DND-41 (cell line): ENCODE measurements at regions not wholly inside any gene's neighbourhood (a gene's known extent, or its start where the extent isn't known, plus 50 kb on each side); places are given as distances from the start of the nearest gene placed in this dataset.

Experiments used
- ATAC-seq: fragments of 200-7000 bp; cut with Tn5 transposase; 3 replicates; pipeline ENCODE4 v1.9.1; 2021; ENCODE audit warnings: low read depth; ENCODE audit not compliant: insufficient read depth
- DNase-seq: peaks from one replicate; pipeline ENCODE4 v3.0.0-alpha.2; 2020
- H2AFZ ChIP-seq: 2 replicates; pipeline ENCODE4 v1.6.0; 2012; ENCODE audit warnings: low read depth, low read length
- H3K27ac ChIP-seq: 2 replicates; pipeline ENCODE4 v1.5.1; 2012; ENCODE audit warnings: low read length, inconsistent platforms
- H3K27me3 ChIP-seq: fragments of 200-600 bp; sonication (generic); 2 replicates; pipeline ENCODE4 v1.6.0; 2012; ENCODE audit warnings: low read length, mild to moderate bottlenecking, inconsistent platforms; ENCODE audit not compliant: insufficient read depth, poor library complexity
- H3K36me3 ChIP-seq: 2 replicates; pipeline ENCODE4 v1.5.1; 2012; ENCODE audit warnings: low read length, inconsistent platforms; ENCODE audit not compliant: insufficient read depth
- H3K4me1 ChIP-seq: 2 replicates; pipeline ENCODE4 v1.5.1; 2012; ENCODE audit warnings: mild to moderate bottlenecking, low read length; ENCODE audit not compliant: insufficient read depth
- H3K4me2 ChIP-seq: 2 replicates; pipeline ENCODE4 v1.6.0; 2012; ENCODE audit warnings: mild to moderate bottlenecking, moderate library complexity, low read length, inconsistent platforms; ENCODE audit not compliant: insufficient read depth
- H3K4me3 ChIP-seq, 2 experiments: fragments of 200-600 bp in 1 of 2; shearing (Covaris generic) in 1 of 2; 2 replicates each; pipeline ENCODE4 v1.5.1; 2012 to 2016; ENCODE audit warnings: inconsistent platforms in 2 of 2, low read length in 2 of 2, mild to moderate bottlenecking in 2 of 2, low read depth in 1 of 2, moderate library complexity in 1 of 2
- H3K79me2 ChIP-seq: 2 replicates; pipeline ENCODE4 v1.6.0; 2012; ENCODE audit warnings: low read length, inconsistent platforms; ENCODE audit not compliant: insufficient read depth
- H3K9ac ChIP-seq: 2 replicates; pipeline ENCODE4 v1.6.0; 2012; ENCODE audit warnings: low read depth, mild to moderate bottlenecking, inconsistent platforms, low read length, moderate library complexity
- H3K9me3 ChIP-seq: 2 replicates; pipeline ENCODE4 v1.5.1; 2012; ENCODE audit warnings: low read length, moderate library complexity, mild to moderate bottlenecking, inconsistent platforms; ENCODE audit not compliant: insufficient read depth, severe bottlenecking
- H4K20me1 ChIP-seq: 2 replicates; pipeline ENCODE4 v1.6.0; 2012; ENCODE audit warnings: low read length; ENCODE audit not compliant: insufficient read depth
- EZH2 ChIP-seq: IDR thresholded peaks from 3 replicates; pipeline ENCODE4 v1.6.1; 2012; ENCODE audit warnings: borderline replicate concordance, low read depth, mild to moderate bottlenecking, moderate library complexity, low read length, inconsistent platforms; ENCODE audit not compliant: severe bottlenecking
- TF ChIP-seq, protein P1 (sequence below): IDR thresholded peaks from 2 replicates; pipeline ENCODE4 v1.5.1; 2012; ENCODE audit warnings: borderline replicate concordance, low read length, moderate library complexity, mild to moderate bottlenecking; ENCODE audit not compliant: poor library complexity, severe bottlenecking; ENCODE audit errors: extremely low read depth

- H3K4me2 ChIP-seq: no peak overlapping the region
- TF ChIP-seq EZH2: no peak
- TF ChIP-seq, protein P1, sequence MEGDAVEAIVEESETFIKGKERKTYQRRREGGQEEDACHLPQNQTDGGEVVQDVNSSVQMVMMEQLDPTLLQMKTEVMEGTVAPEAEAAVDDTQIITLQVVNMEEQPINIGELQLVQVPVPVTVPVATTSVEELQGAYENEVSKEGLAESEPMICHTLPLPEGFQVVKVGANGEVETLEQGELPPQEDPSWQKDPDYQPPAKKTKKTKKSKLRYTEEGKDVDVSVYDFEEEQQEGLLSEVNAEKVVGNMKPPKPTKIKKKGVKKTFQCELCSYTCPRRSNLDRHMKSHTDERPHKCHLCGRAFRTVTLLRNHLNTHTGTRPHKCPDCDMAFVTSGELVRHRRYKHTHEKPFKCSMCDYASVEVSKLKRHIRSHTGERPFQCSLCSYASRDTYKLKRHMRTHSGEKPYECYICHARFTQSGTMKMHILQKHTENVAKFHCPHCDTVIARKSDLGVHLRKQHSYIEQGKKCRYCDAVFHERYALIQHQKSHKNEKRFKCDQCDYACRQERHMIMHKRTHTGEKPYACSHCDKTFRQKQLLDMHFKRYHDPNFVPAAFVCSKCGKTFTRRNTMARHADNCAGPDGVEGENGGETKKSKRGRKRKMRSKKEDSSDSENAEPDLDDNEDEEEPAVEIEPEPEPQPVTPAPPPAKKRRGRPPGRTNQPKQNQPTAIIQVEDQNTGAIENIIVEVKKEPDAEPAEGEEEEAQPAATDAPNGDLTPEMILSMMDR: no peak
Observed at GRCh38 chr1:80656014-80656636, 1144.6 kb upstream of the ADGRL2 start.

DNA sequence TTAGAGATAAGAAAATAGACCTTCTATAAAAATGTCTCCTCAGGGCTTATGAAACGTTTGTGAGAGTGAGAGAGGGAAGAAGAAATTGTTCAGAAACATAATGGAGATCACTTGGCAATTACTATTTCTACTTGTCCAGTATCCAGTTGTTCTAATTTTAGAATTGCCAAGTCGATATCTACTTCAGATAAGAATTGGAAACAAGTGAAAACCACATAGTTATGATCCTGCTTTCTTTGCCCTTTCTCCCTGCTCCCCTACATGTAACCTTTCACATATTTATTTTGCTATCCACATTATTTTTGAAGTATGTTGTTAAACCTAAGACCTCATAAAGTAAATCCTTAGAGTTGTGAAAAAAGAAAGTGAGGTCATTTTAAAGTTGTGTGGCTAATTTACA, 1154.7 kb upstream of the ADGRL2 start:
- Histone ChIP-seq H3K9me3 (no peaks in the 10 kb centered on the region), H3K36me3 (no peaks in the 10 kb centered on the region), H3K4me3 (no peak overlapping the region), H3K27me3 (no peaks in the 10 kb centered on the region), H3K4me2 (no peak overlapping the region), H3K79me2 (no peaks in the 10 kb centered on the region), H3K4me1 (no peaks in the 10 kb centered on the region), H4K20me1 (no peaks in the 10 kb centered on the region), H2AFZ (no peak overlapping the region), H3K27ac (no peak overlapping the region), H3K9ac (no peak overlapping the region)
- no peak for TF ChIP-seq EZH2
- ATAC-seq: no peak
- no peak for DNase-seq

More at GRCh38 chr1:80656014-80656636, 1144.6 kb upstream of the ADGRL2 start:
- Histone ChIP-seq H3K79me2 (no peaks in the 10 kb centered on the region), H3K27ac (no peak overlapping the region), H3K4me3 (no peak overlapping the region), H3K4me1 (no peaks in the 10 kb centered on the region), H3K9me3 (no peaks in the 10 kb centered on the region), H3K9ac (no peak overlapping the region), H3K27me3 (no peaks in the 10 kb centered on the region), H2AFZ (no peak overlapping the region), H3K36me3 (no peaks in the 10 kb centered on the region), H4K20me1 (no peaks in the 10 kb centered on the region)
- DNase-seq (no peak), ATAC-seq (no peak)

DNA sequence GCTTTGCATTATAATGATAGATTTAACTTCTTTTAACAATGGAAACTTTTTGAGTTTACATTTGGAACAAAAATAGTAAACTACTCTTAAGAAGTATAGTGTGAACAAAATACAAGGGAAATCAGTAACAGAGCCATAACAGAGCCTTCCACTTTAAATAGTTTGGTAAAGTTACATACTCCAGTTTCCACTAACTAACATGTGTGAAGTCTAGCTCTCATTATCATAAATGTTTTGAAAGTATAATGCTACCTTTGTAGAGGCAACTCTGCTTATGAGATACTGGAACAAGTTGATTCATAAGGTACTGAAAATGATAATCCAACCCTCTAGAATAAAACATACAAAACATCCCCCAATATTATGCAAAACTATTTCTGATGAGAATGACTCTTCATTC, 1155.1 kb upstream of the ADGRL2 start:
- Histone ChIP-seq H2AFZ (no peak overlapping the region), H3K36me3 (no peaks in the 10 kb centered on the region), H3K27ac (no peak overlapping the region), H3K4me2 (no peak overlapping the region), H3K27me3 (no peaks in the 10 kb centered on the region), H3K4me3 (no peak overlapping the region), H3K4me1 (no peaks in the 10 kb centered on the region), H3K79me2 (no peaks in the 10 kb centered on the region), H3K9ac (no peak overlapping the region), H4K20me1 (no peaks in the 10 kb centered on the region), H3K9me3 (no peaks in the 10 kb centered on the region)
- DNase-seq (no peak), ATAC-seq (no peak)
- no peak for TF ChIP-seq EZH2
- TF ChIP-seq, protein P1: no peak

DNA sequence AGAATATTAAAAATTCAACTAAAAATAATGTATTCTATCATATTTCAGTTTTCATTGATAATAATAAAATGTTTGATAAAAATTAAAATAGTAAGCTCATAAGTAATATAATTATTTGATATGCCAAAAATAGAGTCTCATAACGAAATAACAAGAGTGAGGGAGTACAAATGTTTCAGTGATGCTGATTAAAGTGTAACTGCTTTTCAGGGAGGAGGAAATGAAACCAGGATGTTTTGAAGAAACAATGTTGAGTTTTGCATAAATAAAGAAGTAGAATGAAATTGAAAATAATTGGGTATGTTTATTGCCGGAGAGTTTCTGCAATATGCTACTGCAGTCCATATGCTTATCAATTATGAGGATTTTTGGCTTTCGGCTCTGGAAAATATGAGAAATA, 1159.8 kb upstream of the ADGRL2 start:
- DNase-seq (no peak), ATAC-seq (no peak)
- no peak overlapping the region for H3K4me3 ChIP-seq
- no peak overlapping the region for H3K9ac ChIP-seq
- H3K79me2 ChIP-seq: no peaks in the 10 kb centered on the region
- no peak overlapping the region for H3K27ac ChIP-seq
- TF ChIP-seq, protein P1: no peak
- no peak for TF ChIP-seq EZH2
- no peaks in the 10 kb centered on the region for H3K9me3 ChIP-seq
- no peaks in the 10 kb centered on the region for H3K36me3 ChIP-seq
- H4K20me1 ChIP-seq: no peaks in the 10 kb centered on the region
- H2AFZ ChIP-seq: no peak overlapping the region
- H3K4me2 ChIP-seq: no peak overlapping the region
- H3K27me3 ChIP-seq: no peaks in the 10 kb centered on the region
- H3K4me1 ChIP-seq: no peaks in the 10 kb centered on the region
